ENCODE measurements at regions not wholly inside any gene's neighbourhood (a gene's known extent, or its start where the extent isn't known, plus 50 kb on each side); places are given as distances from the start of the nearest gene placed in this dataset.

DNA sequence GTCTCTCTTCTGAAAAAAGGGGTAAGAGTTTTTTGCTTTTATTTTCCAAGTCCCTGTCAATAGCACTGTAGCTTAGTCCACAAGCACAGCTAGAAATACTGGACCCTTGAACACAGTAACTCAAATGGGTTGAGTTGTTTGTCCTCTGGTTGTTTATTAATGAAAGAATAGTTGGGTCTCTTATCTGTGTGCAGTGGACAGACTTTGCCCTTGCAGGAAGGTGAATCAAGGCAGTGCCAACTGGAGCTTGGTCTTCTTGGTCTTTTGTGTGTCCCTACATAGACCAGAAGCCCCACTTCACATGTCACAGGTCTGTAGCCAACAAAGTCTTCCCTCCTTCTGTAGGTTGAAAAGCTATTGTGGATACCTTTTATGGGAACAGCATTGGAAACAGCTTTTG lies 322.0 kb downstream of the AACS start:
- TF ChIP-seq, protein P1, sequence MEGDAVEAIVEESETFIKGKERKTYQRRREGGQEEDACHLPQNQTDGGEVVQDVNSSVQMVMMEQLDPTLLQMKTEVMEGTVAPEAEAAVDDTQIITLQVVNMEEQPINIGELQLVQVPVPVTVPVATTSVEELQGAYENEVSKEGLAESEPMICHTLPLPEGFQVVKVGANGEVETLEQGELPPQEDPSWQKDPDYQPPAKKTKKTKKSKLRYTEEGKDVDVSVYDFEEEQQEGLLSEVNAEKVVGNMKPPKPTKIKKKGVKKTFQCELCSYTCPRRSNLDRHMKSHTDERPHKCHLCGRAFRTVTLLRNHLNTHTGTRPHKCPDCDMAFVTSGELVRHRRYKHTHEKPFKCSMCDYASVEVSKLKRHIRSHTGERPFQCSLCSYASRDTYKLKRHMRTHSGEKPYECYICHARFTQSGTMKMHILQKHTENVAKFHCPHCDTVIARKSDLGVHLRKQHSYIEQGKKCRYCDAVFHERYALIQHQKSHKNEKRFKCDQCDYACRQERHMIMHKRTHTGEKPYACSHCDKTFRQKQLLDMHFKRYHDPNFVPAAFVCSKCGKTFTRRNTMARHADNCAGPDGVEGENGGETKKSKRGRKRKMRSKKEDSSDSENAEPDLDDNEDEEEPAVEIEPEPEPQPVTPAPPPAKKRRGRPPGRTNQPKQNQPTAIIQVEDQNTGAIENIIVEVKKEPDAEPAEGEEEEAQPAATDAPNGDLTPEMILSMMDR (IDR thresholded peaks at IDR 0.05): no peak
- TF ChIP-seq ZFX (IDR thresholded peaks at IDR 0.05; ENCODE audit: borderline replicate concordance): no peak
